ENCODE measurements at regions not wholly inside any gene's neighbourhood (a gene's known extent, or its start where the extent isn't known, plus 50 kb on each side); places are given as distances from the start of the nearest gene placed in this dataset.

GRCh38 chr2:12254280-12254860, 462.4 kb upstream of the TRIB2 start:
- DNase-seq (ENCODE audit: low read depth in 3 of 3), result no peak

DNA sequence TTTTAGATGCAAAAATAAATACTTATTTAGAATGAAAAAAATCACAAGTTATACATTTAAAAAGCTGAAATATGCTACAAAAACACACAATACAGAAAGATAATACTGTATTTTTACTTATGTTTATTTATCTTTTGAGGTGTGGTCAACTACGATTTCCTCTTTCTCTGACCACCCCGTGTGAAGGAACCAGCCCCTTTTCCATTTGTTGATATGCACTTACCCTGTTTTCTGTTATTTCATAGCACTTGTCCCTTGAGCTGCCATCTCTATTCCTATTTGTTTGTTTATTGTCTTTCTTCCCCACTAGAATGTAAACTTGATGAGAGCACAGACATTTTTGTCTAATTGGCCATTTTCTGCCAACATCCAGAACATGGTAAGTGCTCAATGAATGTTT, 460.5 kb upstream of the TRIB2 start:
- DNase-seq (ENCODE audit: low read depth in 3 of 3), result no peak

DNA sequence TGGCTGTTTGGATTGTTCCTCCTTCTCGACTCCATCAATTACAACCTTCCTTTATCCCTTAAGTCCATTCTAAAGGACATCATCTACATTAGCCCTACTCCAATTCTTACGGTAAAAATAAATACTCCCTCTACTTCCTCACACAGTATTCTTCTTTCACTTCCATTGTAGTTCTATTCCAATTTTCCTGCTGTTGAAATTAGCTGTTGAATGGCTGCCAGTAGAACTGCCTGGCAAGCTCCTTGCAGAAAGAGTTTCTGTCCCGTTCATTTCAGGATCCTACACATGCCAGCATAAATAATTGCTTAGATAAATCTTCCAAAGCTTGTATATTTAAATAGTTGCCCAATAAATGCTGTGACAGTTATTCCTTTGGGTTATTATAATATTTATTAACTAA, 459.3 kb upstream of the TRIB2 start:
- DNase-seq (ENCODE audit: low read depth in 3 of 3), result no peak

- DNase-seq (ENCODE audit: low read depth in 3 of 3), result no peak
Observed at GRCh38 chr2:12259493-12259892, 457.2 kb upstream of the TRIB2 start.

DNA sequence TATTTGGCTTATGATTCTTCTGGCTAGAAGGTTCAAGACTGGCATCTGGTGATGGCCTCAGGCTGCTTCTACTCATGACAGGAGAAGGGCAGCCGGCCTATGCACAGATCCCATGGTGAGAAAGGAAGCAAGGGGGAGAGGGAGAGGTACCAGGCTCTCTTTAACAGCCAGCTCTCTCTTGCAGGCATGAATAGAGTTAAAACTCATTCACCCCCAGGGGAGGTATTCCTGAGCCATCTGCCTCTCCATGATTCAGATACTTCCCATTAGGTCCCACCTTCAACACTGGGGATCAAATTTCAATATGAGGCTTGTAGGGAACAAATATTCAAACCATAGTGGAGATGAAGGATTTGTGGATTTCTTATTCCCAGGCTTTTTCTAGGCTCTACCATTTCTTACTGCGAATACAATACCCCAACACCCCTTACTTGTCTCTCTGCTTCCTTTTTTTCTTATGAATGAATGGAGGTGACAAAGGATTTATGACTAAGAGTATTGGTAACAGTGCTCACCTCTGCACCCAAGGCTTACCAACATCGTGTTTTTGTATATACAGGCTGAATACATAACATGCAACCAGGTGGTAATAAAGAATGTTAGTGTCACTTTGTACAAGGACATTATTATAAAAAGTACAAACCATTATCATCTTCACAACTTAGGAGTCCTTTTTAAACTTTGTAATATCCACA, 454.6 kb upstream of the TRIB2 start:
- DNase-seq (ENCODE audit: low read depth in 3 of 3), result no peak

- no peak for DNase-seq (ENCODE audit: low read depth in 3 of 3)
Observed at GRCh38 chr2:12262681-12263436, 453.9 kb upstream of the TRIB2 start.

DNA sequence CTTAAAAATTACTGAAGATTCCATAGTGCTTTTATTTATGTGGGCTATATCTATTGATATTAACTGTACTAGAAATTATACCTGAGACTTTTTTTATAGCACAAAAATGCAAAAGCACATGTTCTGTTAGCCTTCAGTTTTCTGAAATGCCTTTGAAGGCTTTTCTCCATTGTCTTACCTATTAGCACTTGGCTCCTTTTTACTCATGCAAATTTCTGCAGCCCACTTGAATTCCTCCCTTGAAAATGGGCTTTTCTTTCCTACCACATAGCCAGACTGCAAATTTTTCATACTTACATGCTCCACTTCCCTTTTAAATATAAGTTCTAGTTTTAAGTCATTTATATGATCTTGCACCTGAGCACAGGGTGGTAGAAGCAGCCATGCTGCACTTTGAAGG, 453.0 kb upstream of the TRIB2 start:
- no peak for DNase-seq (ENCODE audit: low read depth in 3 of 3)

DNA sequence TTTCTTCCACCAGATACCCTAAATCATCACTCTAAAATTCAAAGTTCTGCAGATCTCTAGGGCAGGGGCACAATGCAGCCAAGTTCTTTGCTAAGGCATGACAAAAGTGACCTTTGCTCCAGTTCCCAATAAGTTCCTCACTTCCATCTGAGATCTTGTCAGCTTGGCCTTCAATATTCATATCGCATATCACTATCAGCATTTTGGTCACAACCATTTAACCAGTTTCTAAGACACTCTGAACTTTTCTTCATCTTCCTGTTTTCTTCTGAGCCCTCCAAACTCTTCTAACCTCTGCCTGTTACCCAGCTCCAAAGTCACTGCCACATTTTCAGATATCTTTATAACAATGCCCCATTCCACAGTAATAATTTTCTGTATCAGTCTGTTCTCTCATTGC, 452.6 kb upstream of the TRIB2 start:
- DNase-seq (ENCODE audit: low read depth in 3 of 3), result no peak

DNA sequence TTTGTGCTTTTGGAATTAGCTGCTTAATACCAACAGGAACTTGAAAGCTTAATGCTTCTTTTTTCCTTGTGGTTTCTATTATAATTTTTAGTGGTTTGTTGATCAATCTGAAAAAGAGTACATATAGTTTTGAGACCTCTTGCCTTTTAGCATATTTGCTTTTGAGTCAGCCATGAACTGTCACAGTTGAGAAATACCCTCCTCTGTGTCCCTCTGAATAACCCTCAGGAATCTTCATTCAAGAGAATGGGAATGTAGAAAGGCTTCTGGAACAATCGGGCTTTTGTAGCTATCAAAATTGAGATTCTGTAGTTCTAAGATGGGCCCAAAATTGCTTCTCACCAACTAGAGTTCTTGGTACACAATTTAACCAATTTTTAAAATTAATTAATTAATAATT, 451.1 kb upstream of the TRIB2 start:
- DNase-seq (ENCODE audit: low read depth in 3 of 3), result no peak

GRCh38 chr2:12267042-12267441, 449.7 kb upstream of the TRIB2 start:
- DNase-seq (ENCODE audit: low read depth in 3 of 3), result no peak

DNA sequence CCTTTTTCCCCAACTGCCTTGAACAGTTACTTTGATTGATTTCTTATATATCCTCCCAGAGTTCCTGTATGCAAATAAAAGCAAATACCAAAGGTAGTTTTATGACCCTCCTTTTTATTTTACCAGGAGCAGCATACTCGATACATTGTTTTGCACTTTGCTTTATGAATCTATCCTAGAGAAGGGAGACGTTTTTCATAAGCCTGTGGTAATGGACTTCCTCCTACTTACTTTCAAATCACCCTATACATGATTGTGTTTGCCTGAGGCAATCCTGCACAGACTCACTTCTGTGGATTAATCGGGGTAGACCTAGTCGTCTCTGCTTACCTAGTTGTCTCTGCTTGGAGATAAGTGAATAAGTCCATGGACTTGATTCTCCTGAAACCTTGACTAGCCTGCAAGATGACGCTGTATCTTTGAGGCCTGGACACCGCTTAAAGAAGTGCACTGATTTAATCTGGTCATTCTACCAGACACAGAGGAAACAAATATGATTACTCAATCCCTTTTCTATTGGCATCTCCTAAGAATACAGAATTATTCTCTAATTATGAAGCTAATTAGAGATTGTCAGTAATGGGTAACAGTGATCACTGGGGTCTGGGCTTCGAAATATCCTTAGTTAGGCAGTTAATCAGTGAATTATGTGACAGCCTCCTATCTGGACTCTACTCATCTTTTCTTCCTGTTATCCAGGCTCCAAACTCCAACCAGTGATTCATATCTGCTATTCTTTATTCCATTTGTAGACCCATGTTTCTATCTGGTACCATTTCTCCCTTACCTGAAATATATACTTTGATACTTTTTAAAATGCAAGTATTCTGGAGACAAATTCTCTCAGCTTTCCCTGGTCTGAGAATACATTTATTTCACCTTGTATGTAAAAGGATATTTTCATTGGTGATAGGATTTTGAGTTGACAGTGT, 447.4 kb upstream of the TRIB2 start:
- no peak for DNase-seq (ENCODE audit: low read depth in 3 of 3)

DNA sequence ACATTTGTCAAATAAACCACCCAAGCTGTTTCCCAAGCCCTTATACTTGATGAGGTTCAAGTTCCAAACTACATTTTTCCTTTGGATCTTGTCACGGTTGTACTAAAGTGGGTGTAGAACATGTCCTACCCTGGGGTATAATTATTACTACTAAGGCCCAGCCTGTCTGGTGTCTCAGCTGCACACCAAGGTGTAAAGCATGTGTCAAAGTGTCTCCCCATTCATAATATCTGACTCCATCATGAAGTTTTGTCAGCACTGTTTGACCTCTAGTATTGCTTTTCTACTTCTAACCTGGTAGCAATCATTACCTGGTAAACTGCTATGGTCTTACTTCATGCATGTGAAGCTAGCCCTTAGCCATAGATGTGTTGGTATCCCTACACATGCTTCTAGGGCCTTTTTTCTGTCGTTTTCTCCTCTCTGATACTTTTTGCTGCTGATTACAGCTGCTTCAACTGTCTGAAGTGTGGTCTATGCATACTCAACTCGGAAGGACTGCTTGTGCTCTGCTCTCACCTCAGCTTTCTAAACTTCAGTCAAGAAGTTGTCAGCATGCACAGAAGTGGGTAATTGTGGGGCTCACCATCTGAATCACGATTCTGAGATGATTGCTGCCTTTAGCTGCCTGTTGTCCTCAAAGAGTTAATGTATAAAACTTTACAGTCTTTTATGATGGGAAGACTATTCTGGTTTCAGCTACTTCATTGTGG, 445.7 kb upstream of the TRIB2 start:
- DNase-seq (ENCODE audit: low read depth in 3 of 3), result no peak

DNA sequence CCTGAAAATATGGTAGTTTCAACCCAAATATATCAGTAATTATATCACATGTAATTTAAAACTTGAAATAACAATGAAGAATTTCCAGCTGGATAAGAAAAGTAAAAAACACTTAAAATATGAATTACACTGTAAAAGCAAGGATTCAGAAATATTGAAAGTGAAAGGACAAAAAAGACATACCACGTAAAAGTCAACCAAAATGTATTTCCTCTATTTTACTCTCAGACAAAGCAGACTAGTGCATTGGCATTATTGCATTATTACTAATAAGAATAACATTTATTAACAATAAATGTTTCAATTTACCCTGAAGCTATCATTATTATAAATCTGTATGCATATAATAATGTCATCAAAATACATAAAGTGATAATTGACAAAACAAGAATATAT, 445.1 kb upstream of the TRIB2 start:
- no peak for DNase-seq (ENCODE audit: low read depth in 3 of 3)

DNA sequence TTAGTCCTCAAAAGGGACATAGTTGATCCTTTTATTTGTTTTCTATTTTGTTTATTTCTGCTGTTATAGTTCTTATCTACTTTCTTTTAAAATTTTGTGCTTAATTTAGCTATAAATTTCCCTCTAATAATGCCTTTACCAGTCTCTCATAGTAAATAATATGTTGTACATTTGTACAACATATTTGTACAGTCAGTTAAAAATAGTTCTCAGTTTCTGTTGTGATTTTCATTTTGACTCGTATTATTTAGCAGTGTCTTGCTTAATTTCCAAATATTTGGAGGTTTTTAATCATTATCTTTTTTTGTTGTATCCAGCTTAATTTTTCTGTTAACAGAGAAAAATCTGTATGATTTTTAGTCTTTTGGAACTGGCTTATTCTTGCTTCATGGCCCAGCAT, 443.6 kb upstream of the TRIB2 start:
- DNase-seq (ENCODE audit: low read depth in 3 of 3), result no peak

GRCh38 chr2:12274591-12274990, 442.1 kb upstream of the TRIB2 start:
- DNase-seq (ENCODE audit: low read depth in 3 of 3), result no peak

DNA sequence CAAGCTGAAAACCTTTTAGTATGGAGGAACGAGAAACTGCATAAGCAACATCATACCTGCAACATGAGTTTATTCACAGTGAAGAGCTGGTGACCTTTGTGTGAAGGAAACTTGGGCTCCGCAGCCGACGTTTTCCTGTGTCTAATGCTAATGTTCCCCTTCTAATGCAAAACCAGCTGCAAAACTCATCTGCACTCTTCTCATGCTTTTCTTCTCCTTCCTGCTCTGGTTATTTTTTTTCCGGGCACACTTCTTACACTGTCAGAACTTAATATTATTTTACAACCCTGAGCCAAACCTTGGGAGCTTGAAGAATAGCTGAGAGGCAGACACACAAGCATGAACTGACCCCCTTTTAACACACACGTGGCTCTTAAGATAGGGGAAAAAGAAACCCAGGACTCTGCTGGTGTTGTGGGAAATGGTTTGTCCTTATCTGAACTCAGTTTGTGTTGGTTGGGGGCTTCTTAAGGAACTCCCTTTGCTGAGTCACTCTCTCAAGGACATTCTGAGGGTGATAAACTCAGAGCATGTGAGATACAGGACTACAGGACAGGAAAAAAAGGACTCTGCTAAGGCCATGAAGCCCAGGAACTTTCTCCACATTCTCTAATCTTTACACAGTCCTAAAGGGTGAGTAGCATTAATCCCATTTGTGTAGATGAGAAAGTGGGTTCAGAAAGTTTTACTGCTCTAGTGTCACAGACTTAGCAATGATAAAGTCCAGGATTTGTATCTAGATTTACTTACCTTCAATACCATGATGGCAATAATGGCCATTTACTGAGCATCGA, 439.3 kb upstream of the TRIB2 start:
- no peak for DNase-seq (ENCODE audit: low read depth in 3 of 3)

- DNase-seq (ENCODE audit: low read depth in 3 of 3), result no peak
Observed at GRCh38 chr2:12278217-12278750, 438.5 kb upstream of the TRIB2 start.

DNA sequence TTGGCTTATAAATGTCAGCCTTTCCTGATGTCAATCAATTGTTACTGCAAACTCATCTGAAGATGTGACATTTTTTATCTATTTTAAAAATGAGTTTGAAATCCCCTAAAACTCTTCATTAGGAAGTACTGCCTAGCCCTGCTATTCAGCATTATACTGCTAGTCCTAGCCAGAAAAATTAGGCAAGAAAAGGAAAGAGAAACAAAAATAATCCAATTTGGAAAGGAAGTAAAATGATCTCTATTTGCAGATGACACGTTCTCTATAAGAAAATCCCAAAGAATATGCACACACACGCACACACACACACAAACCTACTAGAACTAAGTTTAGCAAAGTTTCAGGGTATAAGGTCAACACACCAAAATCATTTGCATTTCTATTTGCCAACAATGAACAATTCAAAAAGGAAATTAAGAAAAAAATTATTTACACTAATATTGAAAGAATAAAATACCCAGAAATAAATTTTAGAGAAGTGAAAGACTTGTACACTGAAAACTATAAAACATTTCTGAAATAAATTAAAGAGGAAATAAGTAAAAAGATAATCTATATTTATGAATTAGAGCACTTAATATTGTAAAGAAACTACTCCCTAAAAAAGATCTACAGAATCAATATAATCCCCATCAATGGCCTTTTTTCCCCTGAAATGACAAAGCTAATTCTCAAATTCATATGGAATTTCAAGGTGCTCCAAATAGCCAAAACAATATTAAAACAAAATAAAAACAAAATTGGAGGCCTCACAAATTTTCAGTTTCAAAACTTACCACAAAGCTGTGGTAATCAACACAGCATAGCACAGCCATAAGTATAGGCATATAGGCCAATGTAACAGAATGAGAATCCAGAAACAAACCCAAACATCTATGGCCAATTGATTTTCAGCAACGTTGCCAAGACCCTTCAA, 433.7 kb upstream of the TRIB2 start:
- DNase-seq (ENCODE audit: low read depth in 3 of 3), result no peak

- DNase-seq (ENCODE audit: low read depth in 3 of 3), result no peak
Observed at GRCh38 chr2:12284037-12284436, 432.7 kb upstream of the TRIB2 start.
